ENCODE measurements at regions not wholly inside any gene's neighbourhood (a gene's known extent, or its start where the extent isn't known, plus 50 kb on each side); places are given as distances from the start of the nearest gene placed in this dataset.

GRCh38 chr20:7220755-7221154, 453.3 kb downstream of the BMP2 start:
- intact Hi-C loops (cut with DNase I; ENCODE audit: low total_unique reads) = no loop called here
- Histone ChIP-seq H3K9me3 (no peaks in the 10 kb centered on the region), H3K36me3 (no peaks in the 10 kb centered on the region), H3K4me3 (no peak overlapping the region), H3K4me1 (no peaks in the 10 kb centered on the region), H3K27me3 (no peaks in the 10 kb centered on the region), H3K27ac (no peak overlapping the region)
- DNase-seq = no peak
- no peak for TF ChIP-seq POLR2A (IDR thresholded peaks at IDR 0.05)
- no peak for TF ChIP-seq CTCF (IDR thresholded peaks at IDR 0.05)

- H3K4me1 ChIP-seq = no peaks in the 10 kb centered on the region
- no peaks in the 10 kb centered on the region for H3K36me3 ChIP-seq
- no peaks in the 10 kb centered on the region for H3K9me3 ChIP-seq
- H3K27ac ChIP-seq = no peak overlapping the region
- intact Hi-C loops (cut with DNase I; ENCODE audit: low total_unique reads) = no loop called here
- no peak overlapping the region for H3K4me3 ChIP-seq
- no peak for TF ChIP-seq CTCF (IDR thresholded peaks at IDR 0.05)
- no peak for TF ChIP-seq POLR2A (IDR thresholded peaks at IDR 0.05)
- no peak for DNase-seq
- no peaks in the 10 kb centered on the region for H3K27me3 ChIP-seq
These were observed 458.7 kb downstream of the BMP2 start for GRCh38 chr20:7226156-7226555.

- no peaks in the 10 kb centered on the region for H3K36me3 ChIP-seq
- H3K4me1 ChIP-seq = no peaks in the 10 kb centered on the region
- DNase-seq = no peak
- peaks cover 0 to 6% of the 10 kb centered on the region in 2 donors for H3K9me3 ChIP-seq
- H3K4me3 ChIP-seq = no peak overlapping the region
- no peaks in the 10 kb centered on the region for H3K27me3 ChIP-seq
- H3K27ac ChIP-seq = no peak overlapping the region
- TF ChIP-seq POLR2A (IDR thresholded peaks at IDR 0.05) (no peak), CTCF (IDR thresholded peaks at IDR 0.05) (no peak)
- intact Hi-C loops (cut with DNase I; ENCODE audit: low total_unique reads) = no loop called here
These were observed 463.8 kb downstream of the BMP2 start for GRCh38 chr20:7231303-7231702.

GRCh38 chr20:7232796-7233195, 465.3 kb downstream of the BMP2 start:
- H3K27ac ChIP-seq = no peak overlapping the region
- DNase-seq = no peak
- TF ChIP-seq CTCF (IDR thresholded peaks at IDR 0.05) = no peak
- no peak for TF ChIP-seq POLR2A (IDR thresholded peaks at IDR 0.05)
- peaks cover 0 to 6% of the 10 kb centered on the region in 2 donors for H3K9me3 ChIP-seq
- no peak overlapping the region for H3K4me3 ChIP-seq
- no peaks in the 10 kb centered on the region for H3K4me1 ChIP-seq
- H3K27me3 ChIP-seq = no peaks in the 10 kb centered on the region
- no peaks in the 10 kb centered on the region for H3K36me3 ChIP-seq
- intact Hi-C loops (cut with DNase I; ENCODE audit: low total_unique reads) = no loop called here

- no peaks in the 10 kb centered on the region for H3K27me3 ChIP-seq
- peaks cover 0 to under 1% of the 10 kb centered on the region in 2 donors for H3K9me3 ChIP-seq
- H3K27ac ChIP-seq = no peak overlapping the region
- H3K36me3 ChIP-seq = no peaks in the 10 kb centered on the region
- H3K4me1 ChIP-seq = no peaks in the 10 kb centered on the region
- no peak for DNase-seq
- no peak for TF ChIP-seq POLR2A (IDR thresholded peaks at IDR 0.05)
- TF ChIP-seq CTCF (IDR thresholded peaks at IDR 0.05) = no peak
- no peak overlapping the region for H3K4me3 ChIP-seq
- intact Hi-C loops (cut with DNase I; ENCODE audit: low total_unique reads) = no loop called here
These were observed 469.8 kb downstream of the BMP2 start for GRCh38 chr20:7237251-7237650.

Data from uterus (tissue), 3 donors.